HUES48 (cell line): ENCODE measurements at regions not wholly inside any gene's neighbourhood (a gene's known extent, or its start where the extent isn't known, plus 50 kb on each side); places are given as distances from the start of the nearest gene placed in this dataset.

Experiments used
- H3K27ac ChIP-seq: one replicate; pipeline ENCODE4 v1.7.0; 2013; ENCODE audit warnings: low read depth, low read length, inconsistent platforms
- H3K27me3 ChIP-seq: 2 replicates; pipeline ENCODE4 v1.6.1; 2013; ENCODE audit warnings: mild to moderate bottlenecking, low read length; ENCODE audit not compliant: control insufficient read depth, insufficient read depth
- H3K36me3 ChIP-seq: 2 replicates; pipeline ENCODE4 v1.6.1; 2013; ENCODE audit warnings: low read length; ENCODE audit not compliant: control insufficient read depth, insufficient read depth
- H3K4me1 ChIP-seq: 2 replicates; pipeline ENCODE4 v1.6.1; 2013; ENCODE audit warnings: mild to moderate bottlenecking, low read length; ENCODE audit not compliant: control insufficient read depth, insufficient read depth
- H3K4me3 ChIP-seq: 2 replicates; pipeline ENCODE4 v1.5.1; 2013; ENCODE audit warnings: mild to moderate bottlenecking, low read depth, low read length
- H3K9ac ChIP-seq: 2 replicates; pipeline ENCODE4 v1.6.1; 2013; ENCODE audit warnings: mild to moderate bottlenecking, low read depth, low read length, moderate library complexity
- H3K9me3 ChIP-seq: 2 replicates; pipeline ENCODE4 v1.6.1; 2013; ENCODE audit warnings: low read length; ENCODE audit not compliant: control insufficient read depth, insufficient read depth

DNA sequence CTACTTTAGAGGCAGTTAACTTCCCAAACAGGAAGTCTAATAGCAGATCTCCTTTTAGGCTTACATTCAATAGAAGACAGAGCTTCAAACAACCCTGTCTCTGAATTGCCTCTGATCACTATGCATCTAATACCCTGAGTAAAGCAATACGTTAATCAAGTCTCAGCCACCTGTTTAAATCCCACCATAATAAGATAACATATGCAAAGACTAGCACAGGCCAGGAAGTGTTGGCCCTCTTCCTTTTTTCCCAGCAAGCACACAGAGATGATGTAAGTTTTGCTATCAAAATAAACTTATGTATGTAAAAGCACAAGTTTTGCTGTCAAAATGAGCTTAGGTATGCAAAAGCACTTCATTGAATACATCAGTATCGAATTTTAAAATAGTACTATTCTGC is 385.5 kb downstream of the RND3 start:
- H3K4me1 ChIP-seq: no peaks in the 10 kb centered on the region

DNA sequence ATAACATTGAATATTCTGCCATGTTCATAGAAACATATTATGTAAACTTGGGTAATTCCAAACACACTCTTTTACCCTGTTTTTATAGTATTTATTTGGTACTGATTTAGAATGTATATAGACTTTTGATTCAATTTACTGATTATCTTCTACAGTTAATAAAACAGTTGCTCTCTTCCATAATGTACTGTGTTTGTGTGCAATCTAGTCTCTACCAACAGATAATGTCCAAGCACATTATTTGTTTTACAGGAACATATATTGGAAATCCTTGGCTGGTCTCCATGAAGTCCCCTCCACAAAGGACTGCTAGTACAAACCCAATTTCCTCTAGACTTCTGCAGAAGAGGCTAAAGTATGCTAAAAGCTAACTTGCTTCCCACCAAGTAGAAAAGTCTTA is 386.6 kb downstream of the RND3 start:
- H3K4me1 ChIP-seq: no peaks in the 10 kb centered on the region
- H3K4me3 ChIP-seq: no peak overlapping the region
- no peaks in the 10 kb centered on the region for H3K36me3 ChIP-seq
- no peak overlapping the region for H3K27ac ChIP-seq
- H3K9ac ChIP-seq: no peak overlapping the region
- no peaks in the 10 kb centered on the region for H3K27me3 ChIP-seq
- H3K9me3 ChIP-seq: no peaks in the 10 kb centered on the region

More for the DNA sequence above, 385.5 kb downstream of the RND3 start:
- no peaks in the 10 kb centered on the region for H3K27me3 ChIP-seq
- no peak overlapping the region for H3K27ac ChIP-seq
- no peaks in the 10 kb centered on the region for H3K9me3 ChIP-seq
- H3K4me3 ChIP-seq: no peak overlapping the region
- no peaks in the 10 kb centered on the region for H3K36me3 ChIP-seq
- no peak overlapping the region for H3K9ac ChIP-seq

DNA sequence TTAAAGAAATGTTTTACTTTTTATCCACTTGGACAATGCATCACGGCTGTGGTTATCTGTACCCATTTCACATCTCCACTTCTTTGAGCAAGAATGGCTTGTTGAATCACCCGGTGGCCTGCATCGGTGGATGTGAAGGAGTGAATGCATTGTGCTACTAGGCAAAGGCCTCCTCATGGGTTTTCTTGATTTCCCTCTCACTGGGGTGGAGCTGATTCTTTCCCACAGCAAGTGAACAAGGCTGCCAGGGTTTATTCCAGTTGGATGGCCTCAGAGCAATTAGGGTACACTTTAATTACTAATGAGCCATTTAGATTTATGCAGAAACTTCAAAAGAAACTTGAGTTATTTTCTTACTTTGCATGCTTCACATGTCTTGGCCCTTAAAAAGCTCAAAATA is 387.1 kb downstream of the RND3 start:
- H3K9me3 ChIP-seq: no peaks in the 10 kb centered on the region
- H3K27me3 ChIP-seq: no peaks in the 10 kb centered on the region
- no peaks in the 10 kb centered on the region for H3K4me1 ChIP-seq
- H3K9ac ChIP-seq: no peak overlapping the region
- H3K36me3 ChIP-seq: no peaks in the 10 kb centered on the region
- no peak overlapping the region for H3K4me3 ChIP-seq
- no peak overlapping the region for H3K27ac ChIP-seq

DNA sequence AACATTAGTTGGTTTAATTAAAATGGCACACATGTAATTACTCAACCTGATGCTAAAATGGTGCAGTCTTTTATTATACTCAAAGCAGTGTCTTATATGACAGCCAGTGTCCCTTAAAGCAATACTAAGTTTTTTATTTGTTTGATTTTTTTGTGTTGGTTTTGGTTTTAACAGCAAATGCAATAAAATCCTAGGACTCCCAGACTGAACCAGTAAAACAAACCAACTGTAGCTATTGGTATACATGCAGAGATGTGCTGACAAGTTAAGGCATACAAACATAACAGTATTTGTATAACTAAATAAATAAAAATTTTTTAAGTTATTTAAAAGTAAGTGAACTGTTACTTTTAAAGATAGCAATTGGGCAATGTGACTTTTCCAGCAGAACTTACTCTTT is 387.7 kb downstream of the RND3 start:
- H3K4me1 ChIP-seq: no peaks in the 10 kb centered on the region
- H3K36me3 ChIP-seq: no peaks in the 10 kb centered on the region
- H3K4me3 ChIP-seq: no peak overlapping the region
- no peaks in the 10 kb centered on the region for H3K9me3 ChIP-seq
- H3K27ac ChIP-seq: no peak overlapping the region
- no peak overlapping the region for H3K9ac ChIP-seq
- H3K27me3 ChIP-seq: no peaks in the 10 kb centered on the region

DNA sequence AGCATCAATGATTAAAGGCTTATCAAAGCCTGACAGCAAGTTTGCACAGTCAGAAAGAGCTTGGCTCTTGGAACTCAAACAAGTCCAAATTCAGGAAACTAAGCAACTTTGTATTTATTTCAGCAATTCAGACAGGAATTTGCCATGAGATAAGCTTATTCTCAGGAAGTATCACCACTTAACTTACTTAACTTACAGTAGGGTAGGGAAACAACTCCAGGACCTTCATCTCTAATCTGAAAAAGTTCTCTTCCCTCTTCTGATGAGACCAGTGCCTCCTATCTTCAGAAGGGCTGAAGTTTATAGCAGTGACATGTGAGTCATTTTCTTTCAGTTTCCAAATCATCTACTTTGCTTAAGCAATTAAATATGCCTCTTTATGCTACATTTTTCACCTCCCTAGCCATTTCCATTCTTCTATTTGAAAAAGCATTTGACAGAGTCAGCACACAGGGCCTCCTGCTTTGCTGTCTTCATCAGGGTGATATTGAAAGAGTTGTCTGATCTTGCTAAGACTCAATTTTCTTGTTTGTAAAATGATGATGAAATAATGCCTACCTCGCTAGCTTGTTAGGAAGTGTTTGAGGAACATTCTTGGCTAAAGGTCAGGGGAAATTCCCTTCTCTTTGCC is 389.5 kb downstream of the RND3 start:
- no peaks in the 10 kb centered on the region for H3K27me3 ChIP-seq
- H3K9ac ChIP-seq: no peak overlapping the region
- H3K9me3 ChIP-seq: no peaks in the 10 kb centered on the region
- H3K4me3 ChIP-seq: no peak overlapping the region
- H3K27ac ChIP-seq: no peak overlapping the region
- no peaks in the 10 kb centered on the region for H3K36me3 ChIP-seq
- no peaks in the 10 kb centered on the region for H3K4me1 ChIP-seq

DNA sequence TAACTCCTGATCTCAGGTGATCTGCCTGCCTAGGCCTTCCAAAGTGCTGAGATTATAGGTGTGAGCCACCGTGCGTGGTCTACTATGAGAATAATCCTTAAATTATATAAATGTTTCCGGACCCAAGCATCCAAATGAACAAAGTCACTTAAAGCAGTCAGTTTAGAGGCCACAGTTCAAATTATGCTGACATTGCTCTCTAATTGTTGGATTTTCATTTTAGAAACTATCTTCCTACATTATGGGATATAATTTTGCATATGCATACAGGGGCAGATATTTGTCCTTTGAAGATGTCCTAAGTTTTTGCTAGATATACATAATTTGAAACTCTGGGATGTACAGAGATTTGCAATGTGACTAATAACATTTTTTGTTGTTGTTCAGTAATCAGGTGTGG is 390.1 kb downstream of the RND3 start:
- Histone ChIP-seq H3K9ac (no peak overlapping the region), H3K4me3 (no peak overlapping the region), H3K4me1 (no peaks in the 10 kb centered on the region), H3K27ac (no peak overlapping the region), H3K36me3 (no peaks in the 10 kb centered on the region), H3K9me3 (no peaks in the 10 kb centered on the region), H3K27me3 (no peaks in the 10 kb centered on the region)

DNA sequence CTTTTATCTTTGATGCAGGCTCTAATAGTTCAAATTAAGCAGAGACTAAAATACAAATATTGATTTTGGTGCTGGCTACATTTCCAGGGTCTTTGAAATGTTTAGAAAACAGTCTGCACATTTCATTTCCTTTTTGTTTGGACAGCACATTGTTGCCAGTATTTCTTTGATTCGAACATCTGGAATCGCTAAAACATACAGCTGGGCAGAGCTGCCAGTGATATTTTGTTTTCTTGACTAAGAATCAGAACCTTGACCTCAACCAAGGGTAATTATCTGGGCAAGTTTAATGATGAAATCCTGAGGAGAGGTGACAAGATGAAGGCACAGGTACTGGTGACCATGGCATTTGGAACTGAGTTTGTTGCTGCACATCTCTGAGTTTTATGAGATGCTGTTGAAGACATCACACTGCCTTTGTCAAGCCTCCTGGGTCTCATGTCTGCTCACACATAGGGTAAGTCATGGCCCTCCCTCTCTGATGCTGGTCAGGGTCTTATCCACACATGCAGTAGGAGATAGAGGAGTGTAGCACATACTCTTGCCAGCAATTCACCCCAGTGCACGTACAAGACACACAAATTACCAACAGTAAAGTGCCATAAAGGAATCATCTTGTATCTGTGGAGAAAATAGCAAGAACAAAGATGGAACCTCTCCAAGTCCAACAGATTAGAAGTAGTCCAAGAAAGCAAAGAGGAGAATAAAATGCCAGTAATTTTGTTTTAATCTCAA is 391.9 kb downstream of the RND3 start:
- no peak overlapping the region for H3K27ac ChIP-seq
- no peaks in the 10 kb centered on the region for H3K27me3 ChIP-seq
- H3K36me3 ChIP-seq: no peaks in the 10 kb centered on the region
- no peak overlapping the region for H3K9ac ChIP-seq
- no peaks in the 10 kb centered on the region for H3K4me1 ChIP-seq
- H3K4me3 ChIP-seq: no peak overlapping the region
- no peaks in the 10 kb centered on the region for H3K9me3 ChIP-seq

DNA sequence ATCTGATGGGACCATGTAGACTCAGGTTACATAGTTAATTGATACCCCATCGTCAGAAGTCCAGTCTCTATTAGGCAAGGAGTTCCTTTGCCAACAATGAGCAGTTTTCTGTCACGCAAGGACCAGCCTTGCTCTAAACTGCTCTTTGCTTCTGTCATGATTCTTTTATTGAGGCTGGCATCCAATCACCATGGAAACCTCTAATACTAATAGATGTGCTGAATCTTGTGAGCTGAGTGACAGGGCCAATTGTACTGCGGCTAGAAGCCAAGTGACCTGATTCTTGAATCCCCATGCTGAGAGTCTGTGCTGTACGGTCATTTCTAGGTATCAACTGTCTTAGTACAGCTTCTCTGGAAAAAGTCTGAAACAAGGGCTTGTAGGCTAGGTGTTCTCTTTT is 395.6 kb downstream of the RND3 start:
- Histone ChIP-seq H3K9ac (no peak overlapping the region), H3K27me3 (no peaks in the 10 kb centered on the region), H3K4me1 (no peaks in the 10 kb centered on the region; the same call in 1 of the 2 replicates), H3K4me3 (no peak overlapping the region), H3K9me3 (no peaks in the 10 kb centered on the region), H3K36me3 (no peaks in the 10 kb centered on the region), H3K27ac (no peak overlapping the region)

DNA sequence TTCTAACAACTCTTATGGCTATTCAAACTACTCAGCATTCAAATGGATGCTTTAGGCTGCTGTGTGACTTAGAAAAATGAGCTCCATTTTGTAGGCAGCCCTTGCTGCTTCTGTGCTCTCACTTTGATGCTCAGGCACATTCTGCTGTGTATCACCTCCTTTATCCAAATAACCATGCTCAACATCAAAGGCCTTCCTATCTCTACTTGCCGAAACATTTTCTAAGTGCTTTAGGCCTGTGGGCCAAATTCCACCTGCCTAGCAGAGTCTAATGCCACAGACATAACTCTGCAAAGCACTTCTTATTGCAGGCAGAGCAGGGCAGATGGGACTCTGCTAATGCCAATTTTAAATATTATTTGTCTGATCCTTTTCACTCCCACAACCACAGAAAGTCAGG is 397.4 kb downstream of the RND3 start:
- Histone ChIP-seq H3K4me1 (no peaks in the 10 kb centered on the region; the same call in 1 of the 2 replicates), H3K9me3 (no peaks in the 10 kb centered on the region), H3K27ac (no peak overlapping the region), H3K9ac (no peak overlapping the region), H3K4me3 (no peak overlapping the region), H3K36me3 (no peaks in the 10 kb centered on the region), H3K27me3 (no peaks in the 10 kb centered on the region)

DNA sequence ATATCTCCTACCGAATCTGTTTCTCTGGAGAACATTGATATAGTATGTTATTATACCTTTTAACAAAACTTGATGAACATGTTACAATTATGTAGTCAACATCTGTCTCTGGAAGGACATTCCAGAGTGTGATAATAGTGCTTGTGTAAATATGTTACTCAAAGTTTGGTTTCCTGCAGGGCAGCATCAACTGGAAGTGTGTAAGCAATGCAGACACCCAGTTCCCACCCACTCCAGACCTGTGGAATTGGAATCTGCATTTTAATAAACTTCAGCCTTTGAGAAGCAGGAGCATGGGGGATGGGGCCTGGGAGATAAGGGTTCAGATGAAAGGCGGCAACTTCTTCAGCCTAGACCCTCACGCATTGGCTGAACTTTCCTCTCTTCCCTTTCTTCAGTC is 398.9 kb downstream of the RND3 start:
- H3K9me3 ChIP-seq: no peaks in the 10 kb centered on the region
- H3K36me3 ChIP-seq: no peaks in the 10 kb centered on the region
- no peaks in the 10 kb centered on the region for H3K27me3 ChIP-seq
- no peaks in the 10 kb centered on the region; the same call in 1 of the 2 replicates for H3K4me1 ChIP-seq
- H3K9ac ChIP-seq: no peak overlapping the region
- no peak overlapping the region for H3K4me3 ChIP-seq
- H3K27ac ChIP-seq: no peak overlapping the region

DNA sequence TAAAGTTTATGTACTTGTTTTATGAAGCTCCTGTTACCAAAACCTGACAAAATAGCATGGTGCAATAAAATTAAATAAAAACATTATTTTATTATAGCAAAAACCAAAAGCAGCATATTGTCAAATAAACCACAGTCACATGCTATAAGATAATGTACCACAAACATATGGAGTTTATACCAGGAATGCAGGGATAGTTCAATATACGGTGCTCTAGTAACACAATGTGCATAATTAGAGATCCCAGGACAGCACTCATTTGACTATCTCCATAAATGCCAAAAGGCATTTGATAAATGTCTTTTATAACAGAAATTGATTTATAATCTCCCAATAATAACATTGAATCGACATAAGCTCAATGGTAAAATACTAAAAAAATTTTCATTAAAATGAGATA is 402.0 kb downstream of the RND3 start:
- no peak overlapping the region for H3K27ac ChIP-seq
- H3K27me3 ChIP-seq: no peaks in the 10 kb centered on the region
- no peak overlapping the region for H3K9ac ChIP-seq
- no peak overlapping the region for H3K4me3 ChIP-seq
- H3K4me1 ChIP-seq: no peaks in the 10 kb centered on the region; the same call in 1 of the 2 replicates
- no peaks in the 10 kb centered on the region for H3K9me3 ChIP-seq
- H3K36me3 ChIP-seq: no peaks in the 10 kb centered on the region
